SK-N-SH (cell line): ENCODE measurements at regions not wholly inside any gene's neighbourhood (a gene's known extent, or its start where the extent isn't known, plus 50 kb on each side); places are given as distances from the start of the nearest gene placed in this dataset.

Source experiments
- CTCF ChIA-PET: fragments of 300-600, 350-600 bp; formaldehyde crosslinking; extraction: SDS; loops from one replicate; lab custom pipeline; 2021; lab: Yijun Ruan, JAX
- POLR2A ChIA-PET: fragments of 350-600 bp; sonication (Branson Sonifier 250); formaldehyde crosslinking; extraction: SDS; loops from one replicate; lab custom pipeline; 2020; ENCODE audit warnings: antibody characterized with exemption, inconsistent platforms; lab: Yijun Ruan, JAX
- DNase-seq: peaks from one replicate; pipeline ENCODE4 v3.0.0; 2012
- H2AFZ ChIP-seq: fragments of 200-600 bp; sonication (generic); 2 replicates; pipeline ENCODE4 v1.8.1; 2016; ENCODE audit warnings: antibody characterized with exemption, mild to moderate bottlenecking, low read depth
- H3F3A ChIP-seq: fragments of 200-600 bp; sonication (generic); replicated peaks from 2 replicates; pipeline ENCODE3; 2016; ENCODE audit warnings: antibody characterized with exemption, mild to moderate bottlenecking; ENCODE audit not compliant: insufficient read depth
- H3K27ac ChIP-seq, 2 experiments: fragments of 200-500 bp in 1 of 2; fragments of 200-600 bp in 1 of 2; sonication (Bioruptor generic) in 1 of 2; sonication (generic), shearing (Covaris generic) in 1 of 2; 2 replicates each; pipeline versions ENCODE4 v1.5.1 to v1.6.1; 2014 to 2016; ENCODE audit warnings: low read depth in 2 of 2, inconsistent platforms in 1 of 2, low read length in 1 of 2, mild to moderate bottlenecking in 1 of 2, mixed read lengths in 1 of 2
- H3K27me3 ChIP-seq: fragments of 200-600 bp; sonication (generic), shearing (Covaris generic); 2 replicates; pipeline ENCODE4 v1.6.1; 2016; ENCODE audit warnings: mixed run types; ENCODE audit not compliant: insufficient read depth
- H3K36me3 ChIP-seq, 2 experiments: fragments of 200-500 bp in 1 of 2; fragments of 200-600 bp in 1 of 2; sonication (Bioruptor generic) in 1 of 2; sonication (generic) in 1 of 2; replicated peaks in 1 of 2; 2 replicates each; pipeline versions ENCODE3 to v1.5.1; 2014 to 2016; ENCODE audit warnings: low read length in 1 of 2, mild to moderate bottlenecking in 1 of 2; ENCODE audit not compliant: insufficient read depth in 2 of 2, control insufficient read depth in 1 of 2
- H3K4me1 ChIP-seq, 2 experiments: fragments of 200-500 bp in 1 of 2; fragments of 200-600 bp in 1 of 2; sonication (Bioruptor generic) in 1 of 2; sonication (generic), shearing (Covaris generic) in 1 of 2; 2 replicates each; pipeline versions ENCODE4 v1.5.1 to v1.6.1; 2014 to 2016; ENCODE audit warnings: low read depth in 1 of 2, low read length in 1 of 2, mixed run types in 1 of 2; ENCODE audit not compliant: insufficient read depth in 2 of 2, control insufficient read depth in 1 of 2
- H3K4me2 ChIP-seq: fragments of 200-600 bp; sonication (generic), shearing (Covaris generic); 2 replicates; pipeline ENCODE4 v1.6.1; 2017; ENCODE audit warnings: mixed run types
- H3K4me3 ChIP-seq, 2 experiments: fragments of 200-500 bp in 1 of 2; fragments of 200-600 bp in 1 of 2; sonication (Bioruptor generic) in 1 of 2; sonication (generic), shearing (Covaris generic) in 1 of 2; 2 replicates each; pipeline versions ENCODE4 v1.5.1 to v1.8.1; 2014 to 2016; ENCODE audit warnings: low read depth in 2 of 2, inconsistent platforms in 1 of 2, low read length in 1 of 2, mild to moderate bottlenecking in 1 of 2, mixed read lengths in 1 of 2, moderate library complexity in 1 of 2
- H3K79me2 ChIP-seq: fragments of 200-600 bp; sonication (generic); 2 replicates; pipeline ENCODE4 v1.8.1; 2017; ENCODE audit warnings: mild to moderate bottlenecking; ENCODE audit not compliant: insufficient read depth
- H3K9ac ChIP-seq: fragments of 200-600 bp; sonication (generic); 2 replicates; pipeline ENCODE4 v1.6.1; 2017; ENCODE audit warnings: mixed run types
- H3K9me2 ChIP-seq: fragments of 200-600 bp; sonication (generic); 2 replicates; pipeline ENCODE4 v1.6.1; 2017; ENCODE audit warnings: mixed run types
- H3K9me3 ChIP-seq: fragments of 200-600 bp; sonication (generic); 2 replicates; pipeline ENCODE4 v1.6.1; 2017; ENCODE audit warnings: mixed run types, mild to moderate bottlenecking, moderate library complexity
- H4K20me1 ChIP-seq: fragments of 200-600 bp; sonication (generic); 2 replicates; pipeline ENCODE4 v1.6.1; 2017; ENCODE audit warnings: mild to moderate bottlenecking, mixed run types; ENCODE audit not compliant: insufficient read depth
- ELF1 ChIP-seq: IDR thresholded peaks from 2 replicates; pipeline ENCODE4 v1.4.0; 2012
- FOXJ3 ChIP-seq: sonication (generic); formaldehyde crosslinking; IDR thresholded peaks from 2 replicates; pipeline ENCODE4 v1.5.1; 2020; ENCODE audit warnings: mild to moderate bottlenecking, missing genetic modification reagents
- FOXM1 ChIP-seq: IDR thresholded peaks from 2 replicates; pipeline ENCODE4 v1.4.0; 2012; ENCODE audit warnings: low read depth, mild to moderate bottlenecking
- GABPA ChIP-seq: IDR thresholded peaks from 2 replicates; pipeline ENCODE4 v1.4.0; 2012; ENCODE audit warnings: low read depth, mild to moderate bottlenecking
- JUND ChIP-seq: IDR thresholded peaks from 2 replicates; pipeline ENCODE4 v1.4.0; 2012
- MEF2A ChIP-seq: IDR thresholded peaks from 2 replicates; pipeline ENCODE4 v1.4.0; 2012; ENCODE audit warnings: low read depth, borderline replicate concordance
- MXI1 ChIP-seq: IDR thresholded peaks from 2 replicates; pipeline ENCODE4 v1.6.1; 2012; ENCODE audit warnings: mild to moderate bottlenecking, low read depth, low read length, improper control_type of control experiment
- NFIC ChIP-seq: IDR thresholded peaks from 2 replicates; pipeline ENCODE4 v1.4.0; 2012; ENCODE audit warnings: borderline replicate concordance
- POLR2AphosphoS5 ChIP-seq: IDR thresholded peaks from 2 replicates; pipeline ENCODE4 v1.6.1; 2012; ENCODE audit warnings: low read depth, low read length
- RXRA ChIP-seq: IDR thresholded peaks from 2 replicates; pipeline ENCODE4 v1.4.0; 2012; ENCODE audit warnings: low read depth, mild to moderate bottlenecking, borderline replicate concordance
- SIN3A ChIP-seq: IDR thresholded peaks from 2 replicates; pipeline ENCODE4 v1.6.1; 2012; ENCODE audit warnings: low read depth, mild to moderate bottlenecking, low read length, moderate library complexity, borderline replicate concordance
- SMC3 ChIP-seq: IDR thresholded peaks from 2 replicates; pipeline ENCODE4 v1.6.1; 2012; ENCODE audit warnings: low read depth, low read length, improper control_type of control experiment
- TEAD4 ChIP-seq: IDR thresholded peaks from 2 replicates; pipeline ENCODE4 v1.4.0; 2012; ENCODE audit warnings: mild to moderate bottlenecking, borderline replicate concordance; ENCODE audit not compliant: insufficient read depth
- WGBS: methylation state at CpG from one replicate; pipeline ENCODE4 v1.1.6; 2017; ENCODE audit warnings: low lambda C conversion rate; 5-methylcytosine and 5-hydroxymethylcytosine counted together
- TF ChIP-seq, protein P1 (sequence below): IDR thresholded peaks from 2 replicates; pipeline ENCODE4 v1.4.0; 2012; ENCODE audit warnings: low read depth
- TF ChIP-seq, protein P2 (sequence below): IDR thresholded peaks from 2 replicates; pipeline ENCODE4; 2012
- TF ChIP-seq, protein P3 (sequence below): fragments of 200-600 bp; sonication (generic); IDR thresholded peaks from 2 replicates; pipeline ENCODE4 v1.6.1; 2017; ENCODE audit warnings: antibody characterized with exemption, mild to moderate bottlenecking, moderate library complexity
- TF ChIP-seq, protein P4 (sequence below): fragments of 150-350 bp; IDR thresholded peaks from 2 replicates; pipeline ENCODE4 v1.6.1; 2017; ENCODE audit warnings: antibody characterized with exemption, low read length, low read depth, borderline replicate concordance

DNA sequence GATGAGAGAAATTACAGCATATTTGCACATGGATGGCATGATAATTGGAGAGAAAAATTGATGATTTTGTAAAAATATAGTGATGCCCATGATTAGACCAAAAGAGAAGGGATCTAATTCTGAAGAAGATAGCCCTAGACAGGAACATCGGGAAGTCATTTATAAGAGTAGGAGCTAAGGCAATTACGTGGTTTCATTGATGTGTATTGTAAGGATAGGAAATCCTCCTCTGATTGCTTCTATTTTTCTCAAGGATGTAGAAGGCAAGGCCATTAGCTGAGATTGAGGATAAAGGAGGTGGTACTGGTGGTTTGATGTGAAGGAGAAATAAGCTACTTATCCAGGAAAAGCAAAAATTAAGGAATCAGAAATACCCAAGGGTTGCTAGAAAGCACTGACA, 176.5 kb upstream of the SOX11 start (continued):
- no peak for TF ChIP-seq SMC3
- TF ChIP-seq MEF2A = no peak

DNA sequence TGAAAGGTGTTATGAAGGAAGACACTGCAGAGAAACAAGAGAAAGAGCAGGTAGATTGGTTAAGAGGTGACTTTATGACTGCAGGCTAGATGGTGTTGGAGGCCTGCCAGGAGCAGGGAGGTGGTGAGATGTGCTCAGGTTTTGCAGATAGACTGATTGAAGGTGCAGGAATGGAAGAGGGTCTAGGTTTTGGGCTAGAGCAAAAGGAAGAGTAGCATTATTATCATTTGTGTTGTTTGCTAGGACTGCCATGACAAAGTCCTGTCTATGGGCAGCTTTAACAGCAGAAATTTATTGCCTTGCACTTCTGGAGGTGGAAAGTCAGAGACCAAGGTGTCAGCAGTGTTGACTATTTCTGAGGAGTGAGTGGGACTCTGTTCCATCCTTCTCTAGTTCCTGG, 172.9 kb upstream of the SOX11 start:
- peaks cover 0 to 6% of the 10 kb centered on the region in 2 experiments; a peak in 1 of 4 replicates for H3K4me1 ChIP-seq
- ChIA-PET POLR2A (no interaction called here), CTCF (interaction anchor here (1.6 kb wide), 1 partner anchor 15 kb away, joined by 3 read pairs; no protein-coding TSS in a partner anchor)
- H3K9ac ChIP-seq = no peak overlapping the region
- peaks cover 14% of the 10 kb centered on the region; the same call in 1 of the 2 replicates for H3K9me3 ChIP-seq
- H3K27ac ChIP-seq = no peak overlapping the region
- no peak overlapping the region for H2AFZ ChIP-seq
- no peak for DNase-seq
- no peaks in the 10 kb centered on the region for H3K27me3 ChIP-seq
- TF ChIP-seq SMC3 (no peak), ELF1 (no peak), FOXJ3 (CRISPR knock-in tag) (no peak), SIN3A (no peak), JUND (no peak)
- TF ChIP-seq, protein P1, sequence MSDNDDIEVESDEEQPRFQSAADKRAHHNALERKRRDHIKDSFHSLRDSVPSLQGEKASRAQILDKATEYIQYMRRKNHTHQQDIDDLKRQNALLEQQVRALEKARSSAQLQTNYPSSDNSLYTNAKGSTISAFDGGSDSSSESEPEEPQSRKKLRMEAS = no peak
- TF ChIP-seq, protein P2, sequence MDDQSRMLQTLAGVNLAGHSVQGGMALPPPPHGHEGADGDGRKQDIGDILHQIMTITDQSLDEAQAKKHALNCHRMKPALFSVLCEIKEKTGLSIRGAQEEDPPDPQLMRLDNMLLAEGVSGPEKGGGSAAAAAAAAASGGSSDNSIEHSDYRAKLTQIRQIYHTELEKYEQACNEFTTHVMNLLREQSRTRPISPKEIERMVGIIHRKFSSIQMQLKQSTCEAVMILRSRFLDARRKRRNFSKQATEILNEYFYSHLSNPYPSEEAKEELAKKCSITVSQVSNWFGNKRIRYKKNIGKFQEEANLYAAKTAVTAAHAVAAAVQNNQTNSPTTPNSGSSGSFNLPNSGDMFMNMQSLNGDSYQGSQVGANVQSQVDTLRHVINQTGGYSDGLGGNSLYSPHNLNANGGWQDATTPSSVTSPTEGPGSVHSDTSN = no peak
- TF ChIP-seq, protein P3, sequence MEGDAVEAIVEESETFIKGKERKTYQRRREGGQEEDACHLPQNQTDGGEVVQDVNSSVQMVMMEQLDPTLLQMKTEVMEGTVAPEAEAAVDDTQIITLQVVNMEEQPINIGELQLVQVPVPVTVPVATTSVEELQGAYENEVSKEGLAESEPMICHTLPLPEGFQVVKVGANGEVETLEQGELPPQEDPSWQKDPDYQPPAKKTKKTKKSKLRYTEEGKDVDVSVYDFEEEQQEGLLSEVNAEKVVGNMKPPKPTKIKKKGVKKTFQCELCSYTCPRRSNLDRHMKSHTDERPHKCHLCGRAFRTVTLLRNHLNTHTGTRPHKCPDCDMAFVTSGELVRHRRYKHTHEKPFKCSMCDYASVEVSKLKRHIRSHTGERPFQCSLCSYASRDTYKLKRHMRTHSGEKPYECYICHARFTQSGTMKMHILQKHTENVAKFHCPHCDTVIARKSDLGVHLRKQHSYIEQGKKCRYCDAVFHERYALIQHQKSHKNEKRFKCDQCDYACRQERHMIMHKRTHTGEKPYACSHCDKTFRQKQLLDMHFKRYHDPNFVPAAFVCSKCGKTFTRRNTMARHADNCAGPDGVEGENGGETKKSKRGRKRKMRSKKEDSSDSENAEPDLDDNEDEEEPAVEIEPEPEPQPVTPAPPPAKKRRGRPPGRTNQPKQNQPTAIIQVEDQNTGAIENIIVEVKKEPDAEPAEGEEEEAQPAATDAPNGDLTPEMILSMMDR = no peak
- no peak overlapping the region for H3K4me3 ChIP-seq
- no peaks in the 10 kb centered on the region for H4K20me1 ChIP-seq
- H3K79me2 ChIP-seq = no peaks in the 10 kb centered on the region
- no peaks in the 10 kb centered on the region for H3K36me3 ChIP-seq
- H3F3A ChIP-seq = no peaks in the 10 kb centered on the region
- H3K9me2 ChIP-seq = no peaks in the 10 kb centered on the region
- no peak overlapping the region for H3K4me2 ChIP-seq

DNA sequence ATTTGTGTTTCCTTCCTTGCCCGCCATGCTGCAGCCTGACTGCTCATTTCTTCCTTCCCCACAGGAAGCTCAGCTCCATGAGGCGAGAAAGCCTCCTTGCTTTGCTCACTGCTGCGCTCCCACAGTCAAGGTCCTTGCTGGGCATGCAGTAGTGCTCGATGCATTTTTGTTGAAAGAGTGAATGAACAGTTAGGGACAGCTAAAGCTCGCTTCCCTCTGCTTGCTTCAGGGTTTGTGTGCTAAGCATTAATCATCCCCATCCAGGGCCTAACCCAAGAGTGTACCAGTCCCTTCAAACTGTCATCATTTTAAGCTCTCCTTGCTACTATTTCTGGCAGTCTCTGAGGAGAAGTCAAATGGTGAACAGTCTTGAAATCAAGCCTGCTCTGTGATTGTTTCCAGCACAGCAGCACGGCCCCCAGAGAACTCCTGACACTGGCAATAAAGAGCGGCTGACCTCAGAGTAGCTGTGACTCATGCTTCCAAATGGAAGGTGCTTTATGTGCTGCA, 171.7 kb upstream of the SOX11 start:
- CTCF ChIA-PET = interaction anchor here (0.9 to 1.6 kb wide), 2 partner anchors 13 to 171 kb away, joined by 3 read pairs; no protein-coding TSS in a partner anchor
- no peaks in the 10 kb centered on the region for H4K20me1 ChIP-seq
- no peaks in the 10 kb centered on the region for H3F3A ChIP-seq
- POLR2A ChIA-PET = no interaction called here
- H3K4me3 ChIP-seq = no peak overlapping the region
- no peak overlapping the region for H3K4me2 ChIP-seq
- TF ChIP-seq, protein P1 = no peak
- TF ChIP-seq FOXM1 (no peak), RXRA (no peak), POLR2AphosphoS5 (no peak), ELF1 (no peak), GABPA (no peak), NFIC (no peak), TEAD4 (no peak), SMC3 (no peak), MXI1 (no peak), SIN3A (no peak)
- TF ChIP-seq, protein P4, sequence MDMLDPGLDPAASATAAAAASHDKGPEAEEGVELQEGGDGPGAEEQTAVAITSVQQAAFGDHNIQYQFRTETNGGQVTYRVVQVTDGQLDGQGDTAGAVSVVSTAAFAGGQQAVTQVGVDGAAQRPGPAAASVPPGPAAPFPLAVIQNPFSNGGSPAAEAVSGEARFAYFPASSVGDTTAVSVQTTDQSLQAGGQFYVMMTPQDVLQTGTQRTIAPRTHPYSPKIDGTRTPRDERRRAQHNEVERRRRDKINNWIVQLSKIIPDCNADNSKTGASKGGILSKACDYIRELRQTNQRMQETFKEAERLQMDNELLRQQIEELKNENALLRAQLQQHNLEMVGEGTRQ = no peak
- H3K9me2 ChIP-seq = no peaks in the 10 kb centered on the region
- no peak for DNase-seq
- H3K9ac ChIP-seq = no peak overlapping the region
- H3K36me3 ChIP-seq = no peaks in the 10 kb centered on the region
- H3K79me2 ChIP-seq = no peaks in the 10 kb centered on the region
- 23% methylated on average over 7 of the region's 7 CpGs for WGBS
- H3K4me1 ChIP-seq = peaks cover 0 to 6% of the 10 kb centered on the region in 2 experiments; a peak in 1 of 4 replicates
- no peaks in the 10 kb centered on the region for H3K27me3 ChIP-seq
- no peak overlapping the region for H2AFZ ChIP-seq
- H3K27ac ChIP-seq = no peak overlapping the region
- H3K9me3 ChIP-seq = peaks cover 14% of the 10 kb centered on the region; the same call in 1 of the 2 replicates
